HG03575 (cell line): ENCODE measurements at regions not wholly inside any gene's neighbourhood (a gene's known extent, or its start where the extent isn't known, plus 50 kb on each side); places are given as distances from the start of the nearest gene placed in this dataset.
"Not testable (repeated sequence)": the region's sequence is repeated elsewhere in the genome, so short reads cannot be mapped to it uniquely, and the experiment has no call there.

Experiments
- ATAC-seq: cut with Tn5 transposase; IDR thresholded peaks from one replicate; pipeline ENCODE4 v1.9.1; 2021; ENCODE audit not compliant: unreplicated experiment, insufficient number of reproducible peaks, low FRiP score; ENCODE audit errors: extremely low read depth

GRCh38 chr7:145539910-145540309 lies 576.7 kb upstream of the CNTNAP2 start:
- no peak for ATAC-seq

- ATAC-seq, result no peak
These were observed 582.3 kb upstream of the CNTNAP2 start for GRCh38 chr7:145534301-145534700.

DNA sequence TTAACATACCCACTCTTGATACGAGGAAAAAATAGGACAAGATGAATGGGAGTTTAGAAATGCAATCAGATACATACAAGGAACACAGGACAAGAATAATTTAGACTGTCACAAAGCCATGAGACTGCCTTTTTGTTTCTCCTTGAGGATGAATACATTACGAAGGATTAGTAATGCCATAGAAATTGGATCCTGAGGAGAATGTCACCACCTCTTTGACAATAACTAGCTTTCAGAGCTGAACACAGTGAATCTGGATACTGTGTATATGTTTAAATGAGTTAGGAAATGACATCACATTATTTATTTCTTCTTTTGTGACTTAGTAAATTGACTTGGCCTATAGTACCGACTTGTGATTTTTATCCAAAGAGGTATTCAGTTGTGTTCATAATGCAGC lies 596.3 kb upstream of the CNTNAP2 start:
- no peak for ATAC-seq

- ATAC-seq, result no peak
These were observed 605.6 kb upstream of the CNTNAP2 start for GRCh38 chr7:145511004-145511403.

DNA sequence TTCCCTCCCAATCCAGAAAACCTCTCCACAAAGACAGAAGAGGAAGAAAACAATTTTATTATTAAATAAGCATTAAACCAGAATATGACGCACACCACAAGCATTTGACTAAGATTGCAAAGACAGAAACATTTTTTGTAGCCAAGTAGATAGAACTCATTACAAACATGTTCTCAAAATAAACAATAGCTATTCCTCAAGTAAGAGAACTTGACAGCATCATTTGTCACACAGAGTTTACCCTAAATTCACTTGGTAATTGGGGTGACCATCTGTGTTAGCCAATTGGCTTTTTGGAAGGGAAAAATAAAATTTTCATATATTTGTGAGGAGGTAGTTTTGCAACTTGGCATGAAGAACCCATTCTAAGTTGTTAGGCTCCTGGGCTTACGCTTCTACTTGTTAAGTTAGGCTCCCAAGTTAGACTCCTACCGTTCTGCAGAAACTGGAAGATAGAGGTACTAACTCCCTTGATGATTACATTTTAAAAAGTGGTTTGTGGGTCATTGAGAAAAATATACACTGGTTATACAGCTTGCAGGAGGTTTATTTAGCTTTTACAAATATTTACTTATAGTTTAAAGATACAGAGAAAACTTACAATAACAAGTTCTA lies 618.6 kb upstream of the CNTNAP2 start:
- ATAC-seq, result no peak

DNA sequence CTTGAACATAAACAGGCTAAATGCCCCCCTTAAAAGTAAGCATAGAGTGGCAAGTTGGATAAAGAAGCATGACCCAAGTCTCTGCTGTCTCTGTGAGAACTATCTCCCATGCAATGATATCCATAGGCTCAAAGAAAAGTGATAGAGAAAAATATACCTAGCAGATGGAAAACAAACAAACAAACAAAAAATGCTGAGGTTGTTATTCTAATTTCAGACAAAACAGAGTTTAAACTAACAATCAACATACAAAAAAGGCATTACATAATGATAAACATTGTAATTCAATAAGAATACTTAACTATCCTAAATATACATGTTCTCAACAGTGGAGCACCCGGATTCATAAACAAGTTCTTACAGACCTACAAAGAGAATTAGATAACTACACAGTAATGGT lies 626.2 kb upstream of the CNTNAP2 start:
- no peak for ATAC-seq

GRCh38 chr7:145489609-145490008 lies 627.0 kb upstream of the CNTNAP2 start:
- ATAC-seq, result no peak

DNA sequence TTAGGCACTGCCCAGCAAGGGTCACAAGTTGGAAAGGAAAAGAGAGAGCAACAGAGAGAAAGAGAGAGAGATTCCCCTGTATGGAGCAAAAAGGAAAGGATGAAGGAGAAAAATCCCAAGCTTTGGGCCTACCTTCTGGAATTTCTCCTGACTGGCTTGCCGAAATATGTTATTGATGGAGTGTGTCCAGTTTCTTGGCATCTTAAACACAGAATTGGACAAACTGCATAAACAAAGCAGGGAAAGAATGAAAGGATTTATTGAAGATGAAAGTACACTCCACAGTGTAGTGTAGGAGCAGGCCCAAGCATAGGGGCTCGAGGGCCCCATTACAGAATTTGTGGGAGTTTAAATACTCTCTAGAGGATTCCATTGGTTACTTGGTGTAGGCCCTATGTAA lies 627.8 kb upstream of the CNTNAP2 start:
- ATAC-seq, result no peak

DNA sequence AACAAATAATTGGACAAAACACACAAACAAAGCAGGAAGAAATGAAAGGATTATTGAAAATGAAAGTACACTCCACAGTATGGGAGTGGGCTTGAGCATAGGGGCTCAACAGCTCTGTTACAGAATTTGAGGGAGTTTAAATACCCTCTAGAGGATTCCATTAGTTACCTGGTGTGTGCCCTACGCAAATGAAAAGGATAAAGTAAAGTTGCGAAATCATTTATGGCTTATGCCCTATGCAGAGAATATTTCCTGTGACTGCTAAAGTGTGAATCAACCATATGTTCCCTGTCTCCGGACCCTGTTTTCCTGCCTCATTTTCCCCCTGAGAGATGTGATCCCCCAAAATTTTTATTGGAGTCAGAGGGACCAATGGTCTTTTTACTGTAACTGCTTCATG lies 634.6 kb upstream of the CNTNAP2 start:
- no peak for ATAC-seq

- no peak for ATAC-seq
These were observed 638.1 kb upstream of the CNTNAP2 start for GRCh38 chr7:145478541-145478940.

DNA sequence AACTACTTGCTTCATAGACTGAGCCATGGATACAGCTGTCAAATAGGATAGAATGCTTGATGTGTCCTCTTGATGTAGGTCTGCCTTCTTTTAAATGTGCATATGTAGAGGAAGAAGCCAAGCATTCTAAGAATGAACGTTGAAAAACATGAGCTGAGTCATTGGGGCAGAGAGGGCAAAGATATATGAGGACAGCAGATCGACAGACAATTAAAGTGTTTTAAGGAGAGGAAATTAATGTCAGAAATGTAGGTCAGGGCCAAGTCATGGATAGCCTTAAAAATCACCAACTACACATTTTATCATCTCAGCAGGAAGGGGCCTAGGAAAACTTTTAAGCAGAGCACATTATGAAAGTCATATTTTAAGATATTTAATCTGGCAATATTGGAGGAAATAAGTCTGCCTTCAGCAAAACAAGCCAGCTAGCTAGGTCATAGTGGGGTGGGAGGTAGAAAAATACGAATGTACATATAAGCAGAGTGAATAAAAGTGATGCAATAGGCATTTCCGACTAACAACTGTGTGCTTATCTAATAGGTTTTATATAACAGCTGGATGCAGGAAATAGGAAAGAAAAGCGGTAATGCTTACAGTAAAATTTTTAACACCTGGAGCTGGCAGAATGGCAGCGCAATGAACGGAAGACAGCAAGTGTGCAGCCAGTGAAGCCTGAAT lies 638.3 kb upstream of the TPK1 start:
- ATAC-seq, result no peak

GRCh38 chr7:145471883-145472282 lies 636.0 kb upstream of the TPK1 start:
- no peak for ATAC-seq

DNA sequence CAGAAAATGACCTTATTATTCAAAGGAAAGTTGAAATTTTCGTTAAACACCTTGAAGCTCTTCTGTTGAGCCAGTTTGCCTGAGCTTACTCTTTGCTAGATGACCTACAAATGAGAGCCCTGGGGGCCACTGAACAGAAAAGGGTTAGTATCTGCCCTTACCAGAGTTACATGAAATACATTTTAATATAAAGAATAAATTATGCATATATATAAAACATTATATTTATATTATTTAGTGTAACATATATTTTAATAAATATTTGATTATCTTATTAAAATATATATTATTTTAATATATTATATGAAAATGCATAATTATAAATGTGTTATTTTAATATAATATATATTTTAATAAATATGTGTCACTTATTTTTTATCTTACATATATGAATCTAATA lies 628.4 kb upstream of the TPK1 start:
- ATAC-seq, result no peak

DNA sequence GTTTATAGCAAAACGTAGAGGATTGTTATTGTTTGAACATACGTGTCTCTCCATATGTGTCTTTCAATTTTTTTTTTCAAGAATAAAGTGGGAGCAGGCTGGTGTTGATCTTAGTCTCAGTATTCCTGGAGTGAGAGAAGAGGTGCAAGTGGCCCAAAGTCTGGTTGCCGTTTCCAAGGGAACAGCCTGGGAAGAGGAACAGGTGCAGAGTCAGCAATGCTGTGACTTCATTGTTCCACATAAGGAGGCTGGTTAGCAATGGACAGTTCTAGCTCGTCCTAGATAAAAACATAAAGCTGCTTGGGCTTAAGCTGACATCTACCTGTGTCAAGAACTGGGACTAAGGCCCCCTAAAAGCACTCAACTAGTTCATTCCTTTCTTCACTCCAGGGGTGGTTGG lies 626.6 kb upstream of the TPK1 start:
- no peak for ATAC-seq

DNA sequence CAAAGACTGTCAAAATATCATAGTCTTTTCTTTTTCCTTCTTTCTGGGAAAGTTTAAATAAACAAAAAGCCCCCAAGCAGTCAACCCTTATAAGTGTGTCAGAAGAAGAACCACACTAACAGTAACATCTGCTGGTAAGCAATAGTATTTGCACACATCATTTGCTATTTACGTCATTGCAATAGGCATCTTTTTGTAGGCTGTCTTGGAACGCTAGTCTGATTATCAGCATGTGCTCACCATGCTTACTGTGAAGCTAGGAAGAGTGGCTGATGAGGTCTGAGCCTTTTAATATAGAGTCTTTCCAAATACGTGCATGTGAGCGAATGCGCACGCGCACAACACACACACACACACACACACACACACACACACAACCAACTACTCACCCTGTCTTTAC lies 599.0 kb upstream of the TPK1 start:
- no peak for ATAC-seq

DNA sequence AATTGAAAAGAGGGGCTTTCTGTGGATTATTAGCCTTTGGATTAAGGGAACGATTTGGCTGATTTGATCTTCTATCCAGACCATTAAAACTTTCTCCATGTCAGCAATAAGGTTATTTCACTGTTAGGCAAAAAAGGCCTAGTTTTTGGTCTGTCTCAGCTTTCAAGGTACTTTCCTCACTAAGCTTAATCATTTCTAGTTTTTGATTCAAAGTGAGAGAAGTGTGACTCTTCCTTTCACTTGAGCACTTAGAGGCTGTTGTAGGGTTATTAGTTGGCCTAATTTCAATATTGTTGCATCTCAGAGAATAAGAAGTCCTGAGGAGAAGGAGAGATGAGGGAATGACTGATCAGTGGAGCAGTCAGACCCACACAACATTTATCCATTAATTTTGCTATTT lies 596.0 kb upstream of the TPK1 start:
- ATAC-seq, result no peak

DNA sequence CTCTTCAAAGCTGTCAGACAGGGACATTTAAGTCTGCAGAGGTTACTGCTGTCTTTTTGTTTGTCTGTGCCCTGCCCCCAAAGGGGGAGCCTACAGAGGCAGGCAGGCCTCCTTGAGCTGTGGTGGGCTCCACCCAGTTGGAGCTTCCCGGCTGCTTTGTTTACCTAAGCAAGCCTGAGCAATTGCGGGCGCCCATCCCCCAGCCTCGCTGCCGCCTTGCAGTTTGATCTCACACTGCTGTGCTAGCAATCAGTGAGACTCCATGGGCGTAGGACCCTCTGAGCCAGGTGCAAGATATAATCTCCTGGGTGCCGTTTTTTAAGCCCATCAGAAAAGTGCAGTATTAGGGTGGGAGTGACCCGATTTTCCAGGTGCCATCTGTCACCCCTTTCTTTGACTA lies 582.6 kb upstream of the TPK1 start:
- not testable (repeated sequence) for ATAC-seq

DNA sequence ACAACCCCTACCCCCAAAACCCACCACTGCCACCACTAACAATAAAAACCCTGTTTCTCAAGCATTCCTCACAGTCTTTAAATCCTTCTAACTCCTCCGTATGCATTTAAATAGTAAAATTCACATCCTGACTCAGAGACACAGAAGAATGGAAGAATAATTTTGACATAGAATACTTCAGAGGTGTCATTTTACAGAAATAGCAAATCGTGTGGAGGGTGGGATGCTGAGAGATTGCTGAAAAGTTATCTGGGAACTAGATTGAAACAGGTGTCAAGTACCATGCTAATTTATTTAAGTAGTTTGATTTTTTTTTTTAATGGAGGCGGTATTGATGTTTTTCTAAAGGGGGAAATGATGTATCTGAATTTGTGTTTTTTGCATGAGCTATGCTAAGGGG lies 575.2 kb upstream of the TPK1 start:
- no peak for ATAC-seq

DNA sequence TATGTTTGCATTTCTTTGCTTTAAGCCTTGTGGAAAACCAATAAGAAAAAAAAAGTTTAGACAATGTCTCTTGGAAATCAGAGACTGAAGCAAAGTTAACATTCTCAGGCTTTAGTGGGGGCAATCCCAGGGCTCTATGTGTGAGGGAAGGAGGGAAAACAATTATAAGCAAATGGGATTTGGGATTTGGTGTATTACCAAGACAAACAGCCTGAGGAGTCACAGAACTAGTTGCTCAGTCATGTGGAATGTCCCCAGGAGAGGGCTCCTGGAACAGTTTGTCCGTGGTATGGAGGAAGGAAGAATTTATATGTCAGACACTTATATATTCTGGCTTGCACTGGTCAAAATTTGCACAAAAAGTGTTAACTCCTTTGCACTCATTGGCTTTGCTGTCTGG lies 562.9 kb upstream of the TPK1 start:
- ATAC-seq, result no peak

GRCh38 chr7:145394126-145394525 lies 558.3 kb upstream of the TPK1 start:
- ATAC-seq, result no peak

DNA sequence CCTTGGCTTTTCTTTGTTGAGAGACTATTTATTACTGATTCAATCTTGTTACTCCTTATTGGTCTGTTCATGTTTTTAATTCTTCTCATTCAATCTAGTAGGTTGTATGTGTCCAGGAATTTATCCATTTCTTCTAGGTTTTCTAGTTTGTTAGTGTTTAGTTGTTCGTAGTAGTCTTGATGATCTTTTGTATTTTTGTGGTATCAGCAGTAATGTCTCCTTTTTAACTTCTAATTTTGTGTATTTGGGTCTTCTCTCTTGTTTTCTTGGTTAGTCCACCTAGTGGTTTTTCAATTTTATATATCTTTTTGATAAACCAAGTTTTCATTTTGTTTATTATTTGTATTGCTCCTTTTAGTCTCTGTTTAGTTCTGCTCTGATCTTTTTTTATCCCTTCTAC lies 546.9 kb upstream of the TPK1 start:
- ATAC-seq, result no peak
